Neural cell (in vitro differentiated cells): ENCODE measurements at regions not wholly inside any gene's neighbourhood (a gene's known extent, or its start where the extent isn't known, plus 50 kb on each side); places are given as distances from the start of the nearest gene placed in this dataset.

Experiments used
- H2AFZ ChIP-seq: fragments of 200-600, 300-800 bp; sonication (generic), shearing (Covaris generic); 2 replicates; pipeline ENCODE4 v1.6.0; 2014; ENCODE audit warnings: low read depth, mild to moderate bottlenecking, antibody characterized with exemption, low read length, moderate library complexity
- H3F3A ChIP-seq: fragments of 200-600 bp; shearing (Covaris generic); 2 replicates; pipeline ENCODE4 v1.6.1; 2016; ENCODE audit warnings: mild to moderate bottlenecking, moderate library complexity, mixed read lengths, antibody characterized with exemption, low read length; ENCODE audit not compliant: insufficient read depth, poor library complexity, severe bottlenecking
- H3K27ac ChIP-seq: fragments of 200-600, 300-800 bp; sonication (generic), shearing (Covaris generic); 2 replicates; pipeline ENCODE4 v1.5.1; 2014; ENCODE audit warnings: mild to moderate bottlenecking, low read length, moderate library complexity
- H3K27me3 ChIP-seq: fragments of 300-800, 200-600 bp; sonication (generic), shearing (Covaris generic); 2 replicates; pipeline ENCODE4 v1.6.0; 2014; ENCODE audit warnings: mild to moderate bottlenecking, low read depth, low read length, moderate library complexity; ENCODE audit not compliant: insufficient read depth
- H3K36me3 ChIP-seq: fragments of 300-800, 200-600 bp; sonication (generic), shearing (Covaris generic); 2 replicates; pipeline ENCODE4 v1.5.1; 2014; ENCODE audit warnings: mild to moderate bottlenecking, antibody characterized with exemption, low read length, moderate library complexity; ENCODE audit not compliant: insufficient read depth
- H3K4me2 ChIP-seq: fragments of 300-800, 200-600 bp; sonication (generic), shearing (Covaris generic); 2 replicates; pipeline ENCODE4 v1.6.0; 2014; ENCODE audit warnings: mild to moderate bottlenecking, low read length
- H3K4me3 ChIP-seq: fragments of 300-800, 200-600 bp; sonication (generic), shearing (Covaris generic); 2 replicates; pipeline ENCODE4 v1.5.1; 2014; ENCODE audit warnings: mild to moderate bottlenecking, low read length, moderate library complexity
- H3K79me2 ChIP-seq: fragments of 200-600 bp; shearing (Covaris generic); replicated peaks from 2 replicates; pipeline ENCODE4 v1.6.0; 2014; ENCODE audit warnings: mild to moderate bottlenecking, low read length, moderate library complexity; ENCODE audit not compliant: insufficient read depth
- H3K9ac ChIP-seq: fragments of 300-800, 200-600 bp; sonication (generic), shearing (Covaris generic); 2 replicates; pipeline ENCODE4 v1.6.1; 2016; ENCODE audit warnings: mild to moderate bottlenecking, low read length, mixed read lengths
- H3K9me2 ChIP-seq: fragments of 200-600 bp; shearing (Covaris generic); 2 replicates; pipeline ENCODE4 v1.6.1; 2016; ENCODE audit warnings: mild to moderate bottlenecking, low read length, mixed read lengths; ENCODE audit not compliant: insufficient read depth
- H3K9me3 ChIP-seq: fragments of 200-600, 300-800 bp; sonication (generic), shearing (Covaris generic); 2 replicates; pipeline ENCODE4 v1.6.1; 2016; ENCODE audit warnings: mild to moderate bottlenecking, mixed run types, low read length, moderate library complexity, mixed read lengths
- H4K20me1 ChIP-seq: fragments of 200-600 bp; shearing (Covaris generic); 2 replicates; pipeline ENCODE4 v1.6.1; 2016; ENCODE audit warnings: mild to moderate bottlenecking, mixed run types; ENCODE audit not compliant: insufficient read depth
- CTCF ChIP-seq: fragments of 450-650 bp; IDR thresholded peaks from 2 replicates; pipeline ENCODE4 v1.5.1; 2014; ENCODE audit warnings: antibody characterized with exemption, mild to moderate bottlenecking, moderate library complexity; ENCODE audit not compliant: poor library complexity, severe bottlenecking
- EP300 ChIP-seq: fragments of 450-650 bp; conservative IDR thresholded peaks from 2 replicates; pipeline ENCODE4 v1.6.1; 2014; ENCODE audit warnings: antibody characterized with exemption, mild to moderate bottlenecking, moderate library complexity; ENCODE audit not compliant: poor library complexity, severe bottlenecking
- EZH2 ChIP-seq: fragments of 200-600, 300-800 bp; shearing (Covaris generic), sonication (generic); IDR thresholded peaks from 2 replicates; pipeline ENCODE4 v1.6.1; 2014; ENCODE audit warnings: antibody characterized with exemption, low read length, borderline replicate concordance, mild to moderate bottlenecking; ENCODE audit not compliant: insufficient read depth, poor library complexity, severe bottlenecking
- MXI1 ChIP-seq: fragments of 450-650 bp; conservative IDR thresholded peaks from 2 replicates; pipeline ENCODE4 v1.6.1; 2014; ENCODE audit warnings: antibody characterized with exemption, mild to moderate bottlenecking; ENCODE audit not compliant: poor library complexity, severe bottlenecking
- POLR2AphosphoS5 ChIP-seq: IDR thresholded peaks from 2 replicates; pipeline ENCODE4 v1.6.1; 2012
- RAD21 ChIP-seq: fragments of 450-650 bp; conservative IDR thresholded peaks from 2 replicates; pipeline ENCODE4 v1.6.1; 2014; ENCODE audit warnings: antibody characterized with exemption, mild to moderate bottlenecking, moderate library complexity
- REST ChIP-seq: IDR thresholded peaks from 2 replicates; pipeline ENCODE4 v1.6.1; 2012; ENCODE audit warnings: borderline replicate concordance
- SMC3 ChIP-seq: fragments of 450-650 bp; conservative IDR thresholded peaks from 2 replicates; pipeline ENCODE4 v1.6.1; 2014; ENCODE audit warnings: antibody characterized with exemption, mild to moderate bottlenecking, moderate library complexity; ENCODE audit not compliant: poor library complexity
- TAF1 ChIP-seq: IDR thresholded peaks from 2 replicates; pipeline ENCODE4 v1.6.1; 2012; ENCODE audit warnings: low read depth

GRCh38 chr10:4262870-4263600 is 478.0 kb upstream of the KLF6 start:
- Histone ChIP-seq H3K79me2 (no peaks in the 10 kb centered on the region), H4K20me1 (no peaks in the 10 kb centered on the region), H3K27ac (no peak overlapping the region), H3K9me2 (no peaks in the 10 kb centered on the region), H3K36me3 (no peaks in the 10 kb centered on the region), H3F3A (no peaks in the 10 kb centered on the region), H3K9ac (no peak overlapping the region), H3K4me3 (no peak overlapping the region), H3K4me2 (no peak overlapping the region), H2AFZ (no peak overlapping the region), H3K9me3 (no peaks in the 10 kb centered on the region), H3K27me3 (no peaks in the 10 kb centered on the region)
- no peak for TF ChIP-seq POLR2AphosphoS5
- TF ChIP-seq EP300: no peak
- no peak for TF ChIP-seq MXI1
- no peak for TF ChIP-seq TAF1
- no peak for TF ChIP-seq SMC3
- TF ChIP-seq REST: no peak
- TF ChIP-seq RAD21: no peak
- TF ChIP-seq CTCF: no peak
- no peak for TF ChIP-seq EZH2

GRCh38 chr10:4262449-4262848 is 477.4 kb upstream of the KLF6 start:
- Histone ChIP-seq H3K9ac (no peak overlapping the region), H4K20me1 (no peaks in the 10 kb centered on the region), H3F3A (no peaks in the 10 kb centered on the region), H2AFZ (no peak overlapping the region), H3K27ac (no peak overlapping the region), H3K79me2 (no peaks in the 10 kb centered on the region), H3K4me3 (no peak overlapping the region), H3K36me3 (no peaks in the 10 kb centered on the region), H3K27me3 (no peaks in the 10 kb centered on the region), H3K9me2 (no peaks in the 10 kb centered on the region), H3K9me3 (no peaks in the 10 kb centered on the region), H3K4me2 (no peak overlapping the region)
- TF ChIP-seq CTCF: no peak
- TF ChIP-seq REST: no peak
